ENCODE measurements at regions not wholly inside any gene's neighbourhood (a gene's known extent, or its start where the extent isn't known, plus 50 kb on each side); places are given as distances from the start of the nearest gene placed in this dataset.

DNA sequence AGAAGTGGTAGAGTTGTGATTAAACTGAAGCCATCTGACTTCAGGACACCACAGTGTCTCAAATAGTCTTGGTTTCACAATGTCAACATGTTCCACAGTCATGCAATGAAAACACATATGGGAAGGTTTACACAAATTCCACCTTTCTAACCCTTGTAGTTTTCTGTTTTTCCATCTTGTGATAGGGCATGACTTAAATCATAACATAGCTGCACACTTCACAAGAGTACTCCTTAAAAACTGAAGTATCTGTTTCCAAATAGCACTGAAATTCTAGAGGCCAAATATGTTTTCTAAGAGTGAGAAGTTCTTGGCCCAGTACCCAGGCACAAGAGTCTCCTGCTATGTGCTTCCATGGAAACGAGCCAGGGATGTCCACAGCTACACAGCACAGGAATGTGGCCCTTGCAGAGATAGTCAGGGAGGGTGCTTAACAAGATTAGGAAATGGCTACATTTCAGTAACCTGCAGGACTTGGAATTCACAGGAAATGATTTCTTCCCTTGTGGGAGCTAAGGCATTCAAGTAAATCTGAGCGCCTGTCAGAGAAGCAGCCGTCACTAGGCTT is 269.1 kb downstream of the NDFIP2 start:
- DNase-seq = peak; percentile 61

DNA sequence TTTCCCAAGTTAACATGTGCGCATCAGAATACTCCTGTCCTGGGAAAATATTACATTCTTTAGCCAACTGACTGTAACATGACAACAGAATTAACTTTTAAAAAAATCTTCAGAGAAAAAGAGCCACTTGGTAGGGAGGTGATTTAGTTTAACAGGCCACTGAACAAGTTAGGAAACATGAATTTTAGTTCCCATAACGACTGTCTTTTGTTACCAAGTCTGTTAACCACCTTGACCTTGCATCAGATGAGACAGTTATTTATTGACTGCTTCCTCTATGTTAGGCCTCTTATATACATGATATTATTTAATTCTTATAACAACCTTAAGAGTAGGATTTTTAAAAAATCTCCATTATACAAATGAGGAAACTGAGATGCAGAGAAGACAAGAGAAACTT is 268.6 kb downstream of the NDFIP2 start:
- DNase-seq = no peak

DNA sequence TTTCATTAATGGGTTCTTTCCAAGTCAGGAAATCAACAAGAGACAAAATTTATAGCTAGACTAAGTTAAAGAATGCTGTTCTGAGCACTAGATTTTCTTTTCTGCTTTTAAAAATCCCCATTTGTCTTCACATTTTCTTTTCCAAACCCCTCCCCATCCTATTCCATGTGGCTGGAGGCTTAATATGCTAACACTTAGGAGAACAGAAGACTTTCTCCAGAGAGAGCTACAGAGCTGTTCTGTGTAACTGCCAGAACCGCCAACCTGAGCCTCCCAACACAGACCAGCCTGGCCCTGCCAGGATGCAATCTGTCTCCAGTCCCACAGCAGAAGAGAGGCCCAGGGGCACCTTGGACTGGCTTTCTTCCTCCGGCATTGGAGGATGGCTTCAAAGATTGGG is 264.1 kb downstream of the NDFIP2 start:
- no peak for DNase-seq

DNA sequence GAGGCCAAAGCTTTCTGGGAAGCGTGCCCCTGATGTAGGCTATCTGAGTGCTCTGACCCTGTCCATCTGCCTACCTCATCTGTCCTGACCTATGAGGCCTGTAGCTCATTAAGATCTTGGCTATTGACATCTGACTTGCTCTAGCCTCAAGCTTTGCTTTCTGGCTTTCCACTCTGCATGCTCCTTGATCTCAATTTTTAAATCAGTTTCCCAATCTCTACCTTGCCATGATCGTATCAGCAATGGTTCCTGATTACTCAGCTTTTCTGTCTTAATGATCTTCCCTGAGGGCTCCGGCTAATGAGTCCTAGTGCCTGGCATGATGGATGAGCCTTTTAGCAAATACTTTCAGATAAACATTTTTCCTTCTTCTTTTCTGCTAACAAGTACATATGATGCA is 262.0 kb downstream of the NDFIP2 start:
- DNase-seq = no peak

DNA sequence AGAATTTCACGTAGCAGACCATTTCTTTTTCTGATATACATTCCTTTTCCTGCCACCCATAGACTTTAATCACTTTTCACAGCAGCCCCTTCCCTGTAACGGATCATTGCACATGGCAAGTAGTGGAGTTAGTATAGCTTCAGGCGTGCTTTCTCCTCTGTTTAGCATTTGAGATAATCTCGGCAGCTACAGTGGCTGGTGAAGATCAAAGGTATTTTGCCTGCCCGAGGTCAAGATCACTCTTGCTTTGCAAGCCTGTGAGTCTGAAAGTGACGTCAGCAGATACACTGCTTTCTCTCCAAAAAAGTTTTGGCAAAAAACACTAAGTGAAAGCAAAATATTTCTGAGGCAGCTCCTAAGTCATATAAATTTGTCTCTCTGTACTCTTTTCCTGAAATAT is 260.0 kb downstream of the NDFIP2 start:
- no peak for DNase-seq

DNA sequence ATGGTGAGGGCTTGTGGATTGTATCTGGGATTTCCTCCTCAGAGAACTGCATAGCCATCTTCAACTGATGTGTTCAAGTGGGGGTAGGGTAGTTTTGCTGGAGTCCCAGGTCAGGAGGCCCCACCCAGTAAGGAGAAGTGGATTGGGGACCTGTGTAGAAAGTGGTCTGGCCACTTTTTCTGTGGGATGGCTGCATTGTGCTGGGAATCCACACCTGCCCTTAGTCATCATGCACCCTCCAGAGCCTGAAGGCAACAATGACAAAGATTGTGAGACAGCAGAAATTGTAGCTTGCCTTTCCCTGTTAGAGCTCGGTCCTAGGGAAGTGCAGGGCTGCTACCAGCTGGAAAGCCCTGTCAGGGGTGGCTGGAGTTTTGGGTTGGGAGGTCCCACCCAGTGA is 255.4 kb downstream of the NDFIP2 start:
- DNase-seq = no peak

DNA sequence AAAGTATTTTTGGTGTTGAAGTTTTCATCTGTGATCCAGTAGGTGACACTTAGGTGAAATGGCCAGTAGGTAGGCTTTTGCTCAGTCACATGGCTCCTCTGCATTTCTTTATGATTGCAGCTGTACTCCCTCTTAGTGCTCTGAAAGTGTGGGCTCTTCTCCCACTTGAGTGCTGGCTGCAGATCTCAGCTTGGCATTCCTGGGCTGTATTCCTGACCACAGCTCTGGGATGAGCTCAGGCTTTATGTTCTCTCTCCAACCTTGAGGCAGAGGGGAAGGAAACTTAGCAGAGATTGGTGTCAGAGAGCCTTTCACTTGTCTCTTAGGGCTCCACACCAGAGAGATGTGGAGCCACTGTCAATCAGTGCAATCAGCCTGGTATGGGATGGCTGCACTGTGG is 254.3 kb downstream of the NDFIP2 start:
- no peak for DNase-seq

DNA sequence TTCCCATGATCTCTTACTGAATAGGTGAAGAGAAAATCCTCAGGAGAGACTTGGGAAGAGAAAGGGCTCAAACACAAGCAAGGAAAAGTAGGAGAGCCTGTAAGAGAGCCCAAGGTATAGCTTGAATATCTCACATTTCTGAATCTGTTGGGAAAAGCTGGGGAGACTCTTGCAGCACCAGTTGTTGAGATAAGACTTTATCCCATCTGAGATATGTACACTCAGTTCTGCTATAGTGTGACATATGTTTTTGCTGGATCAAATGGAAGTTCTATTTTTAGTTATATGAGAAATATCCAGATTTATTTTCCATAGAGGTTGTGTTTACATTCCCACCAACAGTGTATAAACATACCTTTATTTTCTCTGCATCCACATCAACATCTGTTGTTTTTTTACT is 246.1 kb downstream of the NDFIP2 start:
- no peak for DNase-seq

DNA sequence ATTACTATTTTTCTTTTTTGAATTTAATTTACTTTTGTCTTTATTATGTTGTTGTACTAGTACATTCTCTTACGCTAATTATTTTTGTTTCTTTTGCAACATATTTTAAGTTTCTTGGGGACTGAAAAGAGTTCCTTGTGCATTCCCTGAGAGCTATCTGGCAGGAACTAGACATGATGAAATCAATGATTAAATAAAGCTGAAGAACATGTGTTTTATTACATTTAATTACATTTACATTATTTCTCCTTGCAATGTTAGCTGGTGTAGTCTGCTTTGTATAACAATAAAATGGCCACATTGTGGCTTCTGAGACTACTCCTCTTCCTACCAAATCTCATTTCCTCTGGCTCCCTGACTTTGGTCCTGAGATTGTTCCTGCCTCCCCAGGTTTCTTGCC is 244.9 kb downstream of the NDFIP2 start:
- DNase-seq = no peak

DNA sequence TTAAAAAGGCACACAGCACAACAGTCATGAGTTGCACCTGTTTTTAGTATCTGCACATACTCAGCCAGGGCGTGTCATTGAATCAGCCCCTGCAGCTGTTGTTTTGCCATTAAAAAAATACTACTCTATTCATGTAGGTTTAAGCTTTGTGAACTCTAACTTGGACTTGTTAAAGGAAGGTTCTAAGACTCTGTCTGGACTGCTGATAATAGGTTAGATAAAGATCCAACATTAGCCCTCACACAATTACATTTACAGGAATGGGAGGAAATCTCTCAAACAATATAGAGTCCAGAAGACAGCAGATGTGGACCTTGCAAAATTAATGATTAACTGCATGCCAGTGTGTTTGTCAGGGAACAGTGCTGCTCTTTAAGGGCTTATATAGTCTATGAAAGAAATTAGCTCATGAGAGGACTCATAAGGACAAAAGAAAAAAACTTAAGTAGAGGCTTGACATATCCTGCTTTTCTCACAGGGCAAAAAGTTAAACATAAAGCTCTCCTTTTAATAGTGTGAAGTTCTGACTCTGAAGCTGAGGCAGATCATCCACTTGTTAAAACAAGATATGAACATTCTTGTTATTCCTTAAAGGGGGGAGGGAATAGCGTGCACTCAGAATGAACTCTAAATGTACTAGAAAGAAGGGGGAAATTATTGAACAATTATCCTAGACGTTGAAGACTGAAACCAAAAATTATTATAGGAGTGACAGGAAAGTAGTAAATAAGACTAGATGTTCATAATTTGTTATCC is 243.6 kb downstream of the NDFIP2 start:
- DNase-seq = no peak

DNA sequence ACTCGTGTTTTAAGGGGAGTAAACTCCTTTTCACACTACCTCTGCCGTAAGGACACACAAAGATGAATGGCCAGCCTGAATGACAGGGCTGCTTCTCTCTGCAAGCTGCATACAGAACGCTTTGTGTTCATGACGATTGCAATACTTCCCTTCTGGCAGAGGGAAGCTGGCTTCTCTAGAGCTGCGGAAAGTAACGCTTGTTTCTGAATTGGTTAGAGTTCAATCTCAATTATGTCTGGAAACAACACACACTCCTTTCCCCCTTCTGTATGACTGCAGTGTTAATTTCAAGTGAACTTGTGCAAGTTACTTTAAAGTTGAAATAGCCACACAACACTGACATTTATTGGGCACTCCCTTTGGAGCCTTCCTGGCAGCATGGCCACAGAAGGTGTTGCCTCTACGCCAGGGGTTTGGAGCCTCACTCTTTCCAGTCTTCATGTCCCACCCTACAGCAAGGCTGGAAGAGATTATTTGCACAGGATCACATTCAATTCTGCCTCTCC is 242.6 kb downstream of the NDFIP2 start:
- DNase-seq = peak; percentile 76

DNA sequence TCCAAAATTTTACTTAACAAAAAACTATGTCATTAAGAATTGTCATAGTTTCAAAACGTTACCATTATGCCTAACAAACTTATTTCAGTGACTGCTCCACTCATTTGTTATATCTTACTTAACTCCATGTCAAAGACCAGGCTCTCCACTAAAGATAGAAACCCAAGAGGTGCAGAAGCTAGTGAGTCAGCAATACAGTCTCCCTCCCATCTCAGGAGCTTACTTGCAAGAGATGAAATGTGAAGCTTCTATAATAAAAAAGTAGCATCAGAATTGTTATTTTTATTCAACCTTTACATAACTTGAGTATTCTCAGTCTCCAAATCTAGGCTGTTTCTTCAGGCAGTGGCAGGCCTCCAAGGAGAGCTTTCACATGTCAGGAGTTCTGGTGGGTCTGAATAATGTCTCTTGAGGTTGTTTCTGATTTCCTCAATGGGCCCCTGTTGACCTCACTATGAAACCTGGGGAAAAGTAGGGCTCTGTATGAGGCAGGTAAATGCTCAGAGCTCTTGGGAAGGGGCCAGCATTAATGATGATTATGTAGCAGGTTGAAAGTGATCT is 242.0 kb downstream of the NDFIP2 start:
- DNase-seq = no peak

DNA sequence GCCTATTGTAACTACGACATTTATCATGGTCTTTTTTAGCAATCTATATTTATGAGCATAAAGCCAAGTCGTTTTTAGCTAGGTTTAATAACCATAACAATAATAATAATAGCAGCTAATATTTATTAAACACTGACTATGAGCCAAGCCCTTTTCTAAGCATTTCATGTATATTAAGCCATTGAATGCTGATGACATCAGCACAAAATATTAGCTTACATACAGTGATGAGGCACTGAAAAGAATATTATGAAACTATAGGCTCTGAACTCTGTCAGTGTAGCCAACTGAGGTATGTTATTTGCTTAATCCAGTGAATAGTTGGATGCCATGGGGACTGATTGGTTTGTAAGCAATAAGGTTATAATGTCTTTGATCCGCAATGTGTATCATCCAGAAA is 235.2 kb downstream of the NDFIP2 start:
- no peak for DNase-seq

DNA sequence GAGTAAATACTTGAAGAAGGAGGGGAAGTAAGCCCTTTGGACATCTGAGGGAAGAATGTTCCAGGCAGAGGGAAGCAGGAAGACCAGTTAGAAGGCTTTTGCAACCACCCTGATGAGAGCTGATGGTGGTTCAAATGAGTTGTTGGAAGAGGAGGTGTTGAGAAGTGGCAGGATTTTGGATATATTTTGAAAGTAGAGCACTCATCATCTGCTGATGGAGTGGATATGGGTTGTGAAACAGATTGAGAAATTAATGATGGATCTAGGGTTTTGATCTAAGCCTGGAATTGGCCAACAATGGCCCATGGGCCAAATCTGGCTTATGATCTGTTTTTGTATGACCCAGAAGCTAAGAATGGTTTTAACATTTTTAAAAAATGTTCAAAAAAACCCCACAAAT is 230.7 kb downstream of the NDFIP2 start:
- no peak for DNase-seq

DNA sequence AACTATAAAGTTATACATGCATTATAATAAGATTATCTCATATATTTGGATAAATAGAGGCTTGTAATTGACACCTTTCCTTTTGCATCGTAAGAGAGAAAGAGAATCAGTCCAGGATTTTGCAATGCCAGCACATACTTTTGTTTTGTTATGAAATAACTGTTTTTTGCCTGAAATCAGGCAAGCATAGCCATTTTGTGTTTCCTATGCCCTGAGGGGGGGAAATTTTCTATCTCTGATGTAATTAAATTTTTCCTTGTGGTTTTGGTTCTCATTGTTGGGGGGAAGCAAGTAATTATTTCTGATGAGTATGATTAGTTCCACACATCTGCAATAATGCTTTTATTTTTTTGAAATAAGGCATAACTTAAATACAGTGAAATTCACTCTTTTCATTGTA is 229.4 kb downstream of the NDFIP2 start:
- no peak for DNase-seq

DNA sequence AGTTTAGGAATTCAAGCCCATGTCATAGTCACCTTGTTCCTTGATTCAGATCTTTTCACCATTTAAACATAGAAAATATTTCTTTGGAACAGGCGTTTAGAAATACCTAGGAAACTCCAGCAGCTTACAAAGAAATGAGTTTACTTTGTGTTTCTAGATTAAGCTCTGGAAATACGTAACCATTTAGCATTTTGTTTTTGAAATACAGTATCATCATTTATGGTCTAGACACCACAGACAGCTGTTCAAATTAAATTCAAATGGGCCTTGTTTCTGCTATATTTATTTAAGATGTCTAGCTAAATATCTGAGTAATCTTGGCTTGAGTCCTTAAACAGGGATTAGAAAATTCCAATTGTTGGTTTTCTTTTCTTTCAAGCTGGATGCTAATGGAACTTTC is 228.5 kb downstream of the NDFIP2 start:
- no peak for DNase-seq

DNA sequence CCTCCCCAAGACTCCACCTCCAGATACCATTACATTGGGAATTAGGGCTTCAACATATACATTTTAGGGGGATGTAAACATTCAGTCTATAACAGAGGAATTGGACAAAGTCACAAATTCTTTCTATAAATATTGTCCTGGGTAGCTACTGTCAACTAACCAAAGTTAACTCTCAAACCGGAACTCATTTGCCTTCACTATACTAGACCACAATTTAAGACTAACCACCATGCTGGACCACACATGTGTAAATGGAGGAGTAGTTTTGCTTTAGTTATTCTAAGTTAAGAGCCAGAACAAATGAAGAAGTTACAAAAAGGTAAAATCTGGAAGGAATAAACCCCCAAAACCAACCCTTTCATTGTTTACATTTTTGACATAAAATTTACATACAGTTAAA is 222.8 kb downstream of the NDFIP2 start:
- no peak for DNase-seq

DNA sequence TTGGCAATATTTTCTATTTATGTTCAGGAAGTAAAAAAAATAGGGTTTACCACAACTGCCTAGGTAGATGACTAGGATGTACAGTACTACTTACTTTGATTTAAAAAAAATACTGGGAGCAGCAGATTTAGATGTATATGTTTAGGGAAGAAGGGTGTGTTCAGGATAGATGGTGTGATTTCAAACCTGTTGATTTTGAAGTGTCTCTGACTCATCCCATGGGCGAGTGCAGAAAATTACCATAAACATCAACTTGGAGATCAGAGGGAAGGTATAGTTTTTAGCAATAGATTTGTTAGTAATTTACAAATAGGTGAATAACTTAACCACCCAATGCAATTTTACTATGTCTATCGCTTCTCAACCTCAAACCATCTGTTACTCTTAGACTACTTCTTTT is 214.8 kb downstream of the NDFIP2 start:
- no peak for DNase-seq

DNA sequence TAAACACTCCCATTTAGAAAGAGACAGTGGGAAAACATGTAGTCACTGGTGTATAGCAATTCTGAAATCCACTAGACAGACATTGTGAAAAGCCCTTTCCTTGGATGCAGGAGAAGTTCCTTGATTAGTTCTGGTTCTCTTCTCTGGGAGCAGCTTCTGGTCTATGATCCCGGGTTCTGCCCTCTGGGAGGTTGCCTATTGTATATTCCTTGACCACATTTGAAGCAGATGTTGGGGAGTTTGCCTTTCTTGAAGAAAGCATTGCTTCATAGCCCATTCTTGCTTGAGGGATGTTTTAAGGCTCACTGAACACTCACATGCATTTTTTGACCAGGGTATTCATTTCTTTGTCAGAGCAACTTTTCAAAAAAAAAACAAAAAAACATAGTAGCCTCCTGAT is 211.9 kb downstream of the NDFIP2 start:
- DNase-seq = no peak

DNA sequence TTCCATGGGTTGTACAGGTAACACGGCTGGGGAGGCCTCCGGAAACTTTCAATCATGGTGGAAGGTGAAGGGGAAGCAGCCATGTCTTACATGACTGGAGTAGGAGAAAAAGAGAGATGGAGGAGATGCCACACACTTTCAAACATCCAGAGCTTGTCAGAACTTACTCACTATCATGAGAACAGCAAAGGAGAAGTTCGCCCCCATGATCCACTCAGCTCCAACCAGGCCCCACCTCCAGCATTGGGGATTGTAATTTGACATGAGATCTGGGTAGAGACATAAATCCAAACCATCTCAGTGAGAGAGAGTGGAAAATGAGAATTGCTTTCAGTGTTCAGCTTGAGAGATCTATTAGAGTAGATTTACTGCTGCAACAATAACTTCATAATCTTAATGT is 210.9 kb downstream of the NDFIP2 start:
- DNase-seq = no peak

DNA sequence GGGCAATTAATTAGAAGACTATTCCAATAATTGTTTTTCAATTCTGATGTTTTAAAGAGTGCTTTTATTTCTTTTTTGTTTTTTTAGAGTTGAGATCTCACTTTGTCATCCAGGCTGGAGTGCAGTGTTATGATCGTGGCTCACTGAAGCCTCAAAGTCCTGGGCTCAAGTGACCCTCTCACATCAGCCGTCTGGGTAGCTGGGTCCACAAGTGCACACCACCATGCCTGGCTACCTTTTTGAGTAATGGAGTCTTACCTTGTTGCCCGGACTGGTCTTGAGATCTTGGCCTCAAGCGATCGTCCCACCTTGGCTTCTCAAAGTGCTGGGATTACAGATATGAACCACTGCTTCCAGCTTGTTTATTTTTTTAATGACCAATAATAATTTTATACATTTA is 207.8 kb downstream of the NDFIP2 start:
- no peak for DNase-seq

DNA sequence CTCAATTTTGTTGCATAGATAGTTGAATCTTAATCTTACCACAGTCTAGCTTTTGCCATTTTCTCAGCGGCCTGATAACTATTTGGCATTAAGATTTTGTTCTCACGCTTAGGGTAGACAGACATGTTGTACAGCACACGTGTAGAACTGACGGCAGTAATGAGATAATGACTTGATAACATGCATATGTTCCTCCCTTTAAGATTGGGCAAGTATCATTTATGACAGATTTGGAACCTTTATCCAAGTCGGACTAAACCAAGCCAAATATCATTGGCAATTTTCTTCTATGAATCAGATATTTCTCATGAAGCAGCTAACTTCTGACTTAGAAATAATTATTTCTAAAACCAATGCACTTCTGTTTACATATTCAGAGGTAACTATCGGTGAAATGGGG is 205.5 kb downstream of the NDFIP2 start:
- no peak for DNase-seq

DNA sequence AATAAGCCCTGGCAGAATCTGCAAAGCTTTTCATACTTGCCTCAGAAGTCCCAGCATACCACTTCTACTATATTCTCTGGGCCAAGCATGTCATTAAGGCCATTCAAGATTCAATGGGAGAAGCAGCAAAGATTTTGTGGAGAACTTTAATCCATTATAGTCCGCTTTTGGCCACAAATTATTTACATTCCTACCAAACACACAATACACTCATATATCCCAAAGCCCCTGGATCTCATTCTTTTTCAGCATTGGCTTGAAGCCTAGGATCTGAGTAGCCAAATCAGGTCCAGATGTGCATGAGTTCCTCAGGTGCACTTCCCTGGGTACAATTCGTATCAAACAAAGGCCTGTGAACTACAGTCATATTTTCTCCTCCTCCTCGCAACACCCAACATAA is 203.4 kb downstream of the NDFIP2 start:
- no peak for DNase-seq

DNA sequence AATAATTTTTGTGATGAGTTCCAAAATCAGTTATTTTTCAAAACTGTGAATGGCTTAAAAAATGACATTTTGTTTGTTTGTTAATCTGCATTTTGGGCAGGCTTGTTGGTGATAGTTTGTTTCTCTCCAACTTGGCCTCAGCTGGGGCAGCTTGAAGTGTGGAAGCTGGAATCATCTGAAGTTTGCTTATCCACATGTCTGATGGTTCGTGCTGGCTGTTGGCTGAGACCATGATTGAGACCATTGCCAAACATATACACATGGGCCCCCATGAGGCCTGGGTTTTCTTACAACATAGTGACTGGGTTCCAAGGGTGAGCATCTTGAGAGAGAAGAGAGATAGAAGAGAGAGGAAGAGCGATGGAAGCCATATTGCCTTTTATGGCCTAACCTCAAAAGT is 201.2 kb downstream of the NDFIP2 start:
- no peak for DNase-seq

DNA sequence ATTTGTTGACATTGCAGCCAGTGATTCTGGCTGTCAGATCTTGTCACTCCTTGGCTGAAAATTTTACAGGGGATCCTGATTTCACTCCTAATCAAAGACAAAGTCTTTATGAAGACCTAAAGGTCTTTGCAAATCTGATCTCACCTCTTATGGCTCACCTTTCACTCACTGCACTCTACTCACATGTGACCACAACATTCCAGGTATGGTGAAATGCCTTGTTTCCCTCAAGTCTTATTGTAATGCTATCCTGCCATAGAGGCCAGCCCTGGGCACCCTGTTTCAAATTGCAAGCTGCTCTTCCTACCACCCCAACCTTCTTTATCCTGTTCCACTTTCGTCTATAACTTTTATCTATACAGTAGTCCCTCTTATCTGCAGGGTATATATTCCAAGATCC is 200.1 kb downstream of the NDFIP2 start:
- no peak for DNase-seq

Measured in right forelimb (tissue), 1 donor.